CD4-positive, alpha-beta T cell treated with Interleukin-15 for 1 hour (primary cell): ENCODE measurements at regions not wholly inside any gene's neighbourhood (a gene's known extent, or its start where the extent isn't known, plus 50 kb on each side); places are given as distances from the start of the nearest gene placed in this dataset.
"Not testable (repeated sequence)": the region's sequence is repeated elsewhere in the genome, so short reads cannot be mapped to it uniquely, and the experiment has no call there.

Experiments used
- DNase-seq: peaks from one replicate; pipeline ENCODE4 v3.0.0-alpha.2; 2020

GRCh38 chr1:149635290-149635899 is 51.7 kb downstream of the PPIAL4C start:
- DNase-seq: peak; percentile 48

GRCh38 chr1:149636286-149637122 is 52.9 kb downstream of the PPIAL4C start:
- DNase-seq: peak; percentile 95

- DNase-seq: not testable (repeated sequence)
These were observed 54.8 kb downstream of the PPIAL4C start for GRCh38 chr1:149638481-149638880.

GRCh38 chr1:149638901-149639658 is 55.4 kb downstream of the PPIAL4C start:
- not testable (repeated sequence) for DNase-seq

- not testable (repeated sequence) for DNase-seq
These were observed 57.5 kb downstream of the PPIAL4C start for GRCh38 chr1:149641179-149641578.

GRCh38 chr1:149644818-149645217 is 61.2 kb downstream of the PPIAL4C start:
- not testable (repeated sequence) for DNase-seq

- DNase-seq: peak; percentile 37
These were observed 62.8 kb downstream of the PPIAL4C start for GRCh38 chr1:149646360-149647017.

- DNase-seq: not testable (repeated sequence)
These were observed 63.3 kb downstream of the PPIAL4C start for GRCh38 chr1:149647018-149647373.

GRCh38 chr1:149657750-149658149 is 74.1 kb downstream of the PPIAL4C start:
- not testable (repeated sequence) for DNase-seq

GRCh38 chr1:149658175-149658574 is 74.5 kb downstream of the PPIAL4C start:
- DNase-seq: not testable (repeated sequence)

GRCh38 chr1:149664624-149665023 is 81.0 kb downstream of the PPIAL4C start:
- DNase-seq: not testable (repeated sequence)

GRCh38 chr1:149665033-149665432 is 81.4 kb downstream of the PPIAL4C start:
- not testable (repeated sequence) for DNase-seq

- DNase-seq: not testable (repeated sequence)
These were observed 81.9 kb downstream of the PPIAL4C start for GRCh38 chr1:149665528-149665927.

- DNase-seq: not testable (repeated sequence)
These were observed 89.7 kb downstream of the PPIAL4C start for GRCh38 chr1:149673231-149673909.

- DNase-seq: not testable (repeated sequence)
These were observed 91.3 kb downstream of the PPIAL4C start for GRCh38 chr1:149674921-149675320.

GRCh38 chr1:149677359-149677758 is 93.7 kb downstream of the PPIAL4C start:
- not testable (repeated sequence) for DNase-seq

GRCh38 chr1:149686593-149687238 is 95.8 kb upstream of the FCGR1A start:
- not testable (repeated sequence) for DNase-seq

GRCh38 chr1:149691399-149691798 is 91.1 kb upstream of the FCGR1A start:
- DNase-seq: not testable (repeated sequence)

- peak; percentile 30 for DNase-seq
These were observed 89.5 kb upstream of the FCGR1A start for GRCh38 chr1:149692804-149693539.

GRCh38 chr1:149695066-149695465 is 87.4 kb upstream of the FCGR1A start:
- not testable (repeated sequence) for DNase-seq

- not testable (repeated sequence) for DNase-seq
These were observed 82.3 kb upstream of the FCGR1A start for GRCh38 chr1:149700220-149700619.
